ENCODE measurements at regions not wholly inside any gene's neighbourhood (a gene's known extent, or its start where the extent isn't known, plus 50 kb on each side); places are given as distances from the start of the nearest gene placed in this dataset.

DNA sequence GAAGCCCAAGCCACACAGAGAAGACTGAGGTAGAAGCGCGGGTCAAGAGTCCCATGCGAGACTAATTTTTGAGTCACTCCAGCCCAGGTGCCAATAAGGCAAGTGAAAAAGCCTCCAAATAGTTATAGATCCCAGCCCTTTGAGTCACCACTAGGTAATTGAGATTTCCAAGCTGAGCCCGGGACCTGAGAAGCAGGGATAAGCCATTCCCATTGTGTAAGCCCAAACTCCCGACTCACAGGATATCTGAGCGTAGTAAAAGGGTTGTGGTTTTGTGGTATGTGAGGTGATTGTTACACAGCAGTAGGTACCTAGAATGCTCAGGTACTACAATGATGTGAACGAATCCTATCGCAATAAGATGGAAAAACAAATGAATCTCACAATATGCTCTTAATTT is 560.7 kb downstream of the DSC3 start:
- peaks cover 2% of the 10 kb centered on the region for H3K9me3 Mint-ChIP-seq (ENCODE audit: insufficient read depth)
- WGBS (ENCODE audit: insufficient coverage) = 78% methylated on average over 4 of the region's 8 CpGs
- H4K20me1 ChIP-seq (ENCODE audit: control insufficient read depth, insufficient read depth, low read length, poor library complexity, severe bottlenecking) = no peaks in the 10 kb centered on the region

DNA sequence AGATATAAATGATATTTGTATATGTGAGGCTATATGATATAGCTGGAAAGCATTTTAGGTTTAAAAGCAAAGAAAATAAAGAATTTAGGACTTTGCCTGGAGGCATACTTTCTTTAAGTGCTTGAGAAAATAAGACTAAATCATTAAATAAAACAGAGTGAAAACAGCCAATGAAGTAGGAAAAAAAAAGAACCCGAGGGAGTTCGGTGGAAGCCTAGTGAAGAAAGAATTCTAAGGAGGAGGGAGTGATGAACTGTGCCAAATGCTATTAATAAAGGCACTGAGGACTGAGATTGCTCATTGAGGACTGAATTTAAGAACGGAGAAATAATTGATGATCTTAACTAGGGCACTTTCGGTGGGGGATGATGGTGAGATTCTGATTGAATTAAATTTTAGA is 573.5 kb downstream of the DSC3 start:
- intact Hi-C loops (cut with micrococcal nuclease) = no loop called here
- no peak overlapping the region for H3K4me2 ChIP-seq (replicated peaks; ENCODE audit: low read depth, low read length, poor library complexity, severe bottlenecking)
- H3K4me1 ChIP-seq (ENCODE audit: control insufficient read depth in 2 of 2, insufficient read depth in 2 of 2, low read length in 2 of 2) = no peaks in the 10 kb centered on the region
- POLR2A ChIA-PET = no interaction called here
- H3K4me3 Mint-ChIP-seq = no peak overlapping the region
- ATAC-seq (ENCODE audit: low read depth) = no peak
- H3K27ac ChIP-seq (ENCODE audit: low read length in 2 of 2) = no peak overlapping the region
- H3K27me3 ChIP-seq (replicated peaks in 1 of 4; ENCODE audit: control extremely low read depth in 1 of 4, control insufficient read depth in 3 of 4, insufficient read depth in 4 of 4, low read length in 3 of 4) = no peaks in the 10 kb centered on the region
- H3K4me3 ChIP-seq (ENCODE audit: control extremely low read depth in 1 of 5, extremely low read depth in 1 of 5, insufficient read depth in 1 of 5, low read depth in 2 of 5, low read length in 4 of 5) = no peak overlapping the region
- no peak overlapping the region for H3K27ac Mint-ChIP-seq
- no peaks in the 10 kb centered on the region for H3K4me1 Mint-ChIP-seq
- WGBS (ENCODE audit: insufficient coverage) = 93% methylated on average over 4 of the region's 4 CpGs
- no peak overlapping the region for H2AFZ ChIP-seq (ENCODE audit: insufficient read depth, low read depth, low read length, poor library complexity, severe bottlenecking)
- H3K9me3 ChIP-seq (ENCODE audit: control extremely low read depth in 1 of 3, control insufficient read depth in 2 of 3, insufficient read depth in 1 of 3, low read length in 2 of 3) = no peaks in the 10 kb centered on the region
- TF ChIP-seq, protein P1, sequence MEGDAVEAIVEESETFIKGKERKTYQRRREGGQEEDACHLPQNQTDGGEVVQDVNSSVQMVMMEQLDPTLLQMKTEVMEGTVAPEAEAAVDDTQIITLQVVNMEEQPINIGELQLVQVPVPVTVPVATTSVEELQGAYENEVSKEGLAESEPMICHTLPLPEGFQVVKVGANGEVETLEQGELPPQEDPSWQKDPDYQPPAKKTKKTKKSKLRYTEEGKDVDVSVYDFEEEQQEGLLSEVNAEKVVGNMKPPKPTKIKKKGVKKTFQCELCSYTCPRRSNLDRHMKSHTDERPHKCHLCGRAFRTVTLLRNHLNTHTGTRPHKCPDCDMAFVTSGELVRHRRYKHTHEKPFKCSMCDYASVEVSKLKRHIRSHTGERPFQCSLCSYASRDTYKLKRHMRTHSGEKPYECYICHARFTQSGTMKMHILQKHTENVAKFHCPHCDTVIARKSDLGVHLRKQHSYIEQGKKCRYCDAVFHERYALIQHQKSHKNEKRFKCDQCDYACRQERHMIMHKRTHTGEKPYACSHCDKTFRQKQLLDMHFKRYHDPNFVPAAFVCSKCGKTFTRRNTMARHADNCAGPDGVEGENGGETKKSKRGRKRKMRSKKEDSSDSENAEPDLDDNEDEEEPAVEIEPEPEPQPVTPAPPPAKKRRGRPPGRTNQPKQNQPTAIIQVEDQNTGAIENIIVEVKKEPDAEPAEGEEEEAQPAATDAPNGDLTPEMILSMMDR (IDR thresholded peaks at IDR 0.05) = no peak
- no peak for TF ChIP-seq EZH2 (IDR thresholded peaks at IDR 0.05; ENCODE audit: borderline replicate concordance, insufficient read depth, low read depth, low read length, poor library complexity, severe bottlenecking)
- no peaks in the 10 kb centered on the region for H4K20me1 ChIP-seq (ENCODE audit: control insufficient read depth, insufficient read depth, low read length, poor library complexity, severe bottlenecking)
- no peak overlapping the region for H3K9ac ChIP-seq (ENCODE audit: low read length)
- no peaks in the 10 kb centered on the region for H3K27me3 Mint-ChIP-seq
- no peak for DNase-seq
- H3K79me2 ChIP-seq (ENCODE audit: control insufficient read depth, insufficient read depth, low read length) = no peaks in the 10 kb centered on the region
- H3K36me3 ChIP-seq (replicated peaks in 1 of 2; ENCODE audit: control extremely low read depth in 1 of 2, control insufficient read depth in 1 of 2, extremely low read depth in 1 of 2, insufficient read depth in 2 of 2, low read length in 1 of 2) = no peaks in the 10 kb centered on the region
- CTCF ChIA-PET = no interaction called here
- peaks cover 3% of the 10 kb centered on the region for H3K9me3 Mint-ChIP-seq (ENCODE audit: insufficient read depth)

More for the DNA sequence above, 560.7 kb downstream of the DSC3 start:
- H2AFZ ChIP-seq (ENCODE audit: insufficient read depth, low read depth, low read length, poor library complexity, severe bottlenecking) = no peak overlapping the region
- no peak for ATAC-seq (ENCODE audit: low read depth)
- intact Hi-C loops (cut with micrococcal nuclease) = no loop called here
- TF ChIP-seq, protein P1 (IDR thresholded peaks at IDR 0.05) = no peak
- TF ChIP-seq EZH2 (IDR thresholded peaks at IDR 0.05; ENCODE audit: borderline replicate concordance, insufficient read depth, low read depth, low read length, poor library complexity, severe bottlenecking) = no peak
- no peaks in the 10 kb centered on the region for H3K36me3 ChIP-seq (replicated peaks in 1 of 2; ENCODE audit: control extremely low read depth in 1 of 2, control insufficient read depth in 1 of 2, extremely low read depth in 1 of 2, insufficient read depth in 2 of 2, low read length in 1 of 2)
- Mint-ChIP-seq H3K27me3 (no peaks in the 10 kb centered on the region), H3K4me1 (no peaks in the 10 kb centered on the region), H3K4me3 (no peak overlapping the region), H3K27ac (no peak overlapping the region)
- H3K9ac ChIP-seq (ENCODE audit: low read length) = no peak overlapping the region
- H3K4me2 ChIP-seq (replicated peaks; ENCODE audit: low read depth, low read length, poor library complexity, severe bottlenecking) = no peak overlapping the region
- H3K4me1 ChIP-seq (ENCODE audit: control insufficient read depth in 2 of 2, insufficient read depth in 2 of 2, low read length in 2 of 2) = no peaks in the 10 kb centered on the region
- ChIA-PET CTCF (no interaction called here), POLR2A (no interaction called here)
- no peaks in the 10 kb centered on the region for H3K27me3 ChIP-seq (replicated peaks in 1 of 4; ENCODE audit: control extremely low read depth in 1 of 4, control insufficient read depth in 3 of 4, insufficient read depth in 4 of 4, low read length in 3 of 4)
- no peaks in the 10 kb centered on the region for H3K9me3 ChIP-seq (ENCODE audit: control extremely low read depth in 1 of 3, control insufficient read depth in 2 of 3, insufficient read depth in 1 of 3, low read length in 2 of 3)
- no peak overlapping the region for H3K27ac ChIP-seq (ENCODE audit: low read length in 2 of 2)
- DNase-seq = no peak
- no peaks in the 10 kb centered on the region for H3K79me2 ChIP-seq (ENCODE audit: control insufficient read depth, insufficient read depth, low read length)
- no peak overlapping the region for H3K4me3 ChIP-seq (ENCODE audit: control extremely low read depth in 1 of 5, extremely low read depth in 1 of 5, insufficient read depth in 1 of 5, low read depth in 2 of 5, low read length in 4 of 5)

All from B cell (primary cell).